DOHH2 (cell line): ENCODE measurements at regions not wholly inside any gene's neighbourhood (a gene's known extent, or its start where the extent isn't known, plus 50 kb on each side); places are given as distances from the start of the nearest gene placed in this dataset.

ENCODE experiments used
- CTCF ChIP-seq: fragments of 200-600 bp; sonication (generic); IDR thresholded peaks from one replicate; pipeline ENCODE4 v1.5.1; 2014; ENCODE audit warnings: antibody characterized with exemption, mild to moderate bottlenecking, low read depth, low read length; ENCODE audit not compliant: poor library complexity, severe bottlenecking
- EZH2phosphoT487 ChIP-seq: fragments of 200-600 bp; sonication (generic); IDR thresholded peaks from 2 replicates; pipeline ENCODE4 v1.6.1; 2017; ENCODE audit warnings: borderline replicate concordance, mild to moderate bottlenecking, antibody characterized with exemption, low read length, moderate library complexity, mixed read lengths

- TF ChIP-seq CTCF: no peak
- no peak for TF ChIP-seq EZH2phosphoT487
Measured at GRCh38 chr6:137653706-137654059, 159.5 kb upstream of the OLIG3 start.
